ACHN (cell line): ENCODE measurements at regions not wholly inside any gene's neighbourhood (a gene's known extent, or its start where the extent isn't known, plus 50 kb on each side); places are given as distances from the start of the nearest gene placed in this dataset.
"Not testable (repeated sequence)": the region's sequence is repeated elsewhere in the genome, so short reads cannot be mapped to it uniquely, and the experiment has no call there.

ENCODE experiments used
- DNase-seq: peaks from one replicate; pipeline ENCODE4 v3.0.0-alpha.2; 2015
- in situ Hi-C: cut with HindIII; loops from 2 replicates; pipeline ENCODE4 v1.10.0; 2017; ENCODE audit warnings: low sequenced_read_pairs, low pct_ligation_motif_present, low pct_unique_long_range_greater_than_20kb

GRCh38 chr3:127448161-127448561 lies 142.4 kb downstream of the TPRA1 start:
- in situ Hi-C loops = no loop called here
- DNase-seq = no peak

- in situ Hi-C loops = no loop called here
- no peak for DNase-seq
Measured at GRCh38 chr3:127446756-127447155, 143.8 kb downstream of the TPRA1 start.

- in situ Hi-C loops = no loop called here
- DNase-seq = no peak
Measured at GRCh38 chr3:127445581-127446343, 144.8 kb downstream of the TPRA1 start.

- in situ Hi-C loops = no loop called here
- DNase-seq = no peak
Measured at GRCh38 chr3:127444761-127445160, 145.8 kb downstream of the TPRA1 start.

- no peak for DNase-seq
- in situ Hi-C loops = no loop called here
Measured at GRCh38 chr3:127443581-127444375, 146.8 kb downstream of the TPRA1 start.

GRCh38 chr3:127442506-127442905 lies 148.0 kb downstream of the TPRA1 start:
- DNase-seq = no peak
- in situ Hi-C loops = no loop called here

- in situ Hi-C loops = no loop called here
Measured at GRCh38 chr3:127441764-127442163, 148.8 kb downstream of the TPRA1 start.

GRCh38 chr3:127440384-127440783 lies 150.1 kb downstream of the TPRA1 start:
- in situ Hi-C loops = no loop called here
- no peak for DNase-seq

More at GRCh38 chr3:127441764-127442163, 148.8 kb downstream of the TPRA1 start:
- DNase-seq = no peak

GRCh38 chr3:127439621-127440020 lies 150.9 kb downstream of the TPRA1 start:
- no peak for DNase-seq
- in situ Hi-C loops = no loop called here

- in situ Hi-C loops = no loop called here
- DNase-seq = no peak
Measured at GRCh38 chr3:127438951-127439350, 151.1 kb upstream of the PRR20G start.

GRCh38 chr3:127438371-127438770 lies 150.5 kb upstream of the PRR20G start:
- DNase-seq = no peak
- in situ Hi-C loops = no loop called here

GRCh38 chr3:127435299-127435698 lies 147.5 kb upstream of the PRR20G start:
- in situ Hi-C loops, DNase-seq: not testable (repeated sequence)

- in situ Hi-C loops = no loop called here
Measured at GRCh38 chr3:127431066-127431465, 143.2 kb upstream of the PRR20G start.

GRCh38 chr3:127428344-127428997 lies 140.6 kb upstream of the PRR20G start:
- no peak for DNase-seq
- in situ Hi-C loops = no loop called here

More at GRCh38 chr3:127431066-127431465, 143.2 kb upstream of the PRR20G start:
- no peak for DNase-seq

GRCh38 chr3:127427666-127428065 lies 139.8 kb upstream of the PRR20G start:
- in situ Hi-C loops = no loop called here
- no peak for DNase-seq

- in situ Hi-C loops = no loop called here
- DNase-seq = no peak
Measured at GRCh38 chr3:127427156-127427555, 139.3 kb upstream of the PRR20G start.

GRCh38 chr3:127426444-127427153 lies 138.8 kb upstream of the PRR20G start:
- no peak for DNase-seq
- in situ Hi-C loops = no loop called here

GRCh38 chr3:127425505-127426443 lies 137.9 kb upstream of the PRR20G start:
- in situ Hi-C loops = no loop called here
- no peak for DNase-seq
